H1 (cell line): ENCODE measurements at regions not wholly inside any gene's neighbourhood (a gene's known extent, or its start where the extent isn't known, plus 50 kb on each side); places are given as distances from the start of the nearest gene placed in this dataset.

ENCODE experiments used
- CTCF ChIA-PET: fragments of 300-600 bp; sonication (Branson Sonifier 250); formaldehyde crosslinking; loops from one replicate; lab custom pipeline; 2021; ENCODE audit not compliant: partially characterized antibody; lab: Charles Lee
- POLR2A ChIA-PET: fragments of 300-600 bp; sonication (Branson Sonifier 250); formaldehyde crosslinking; loops from one replicate; lab custom pipeline; 2021; ENCODE audit warnings: inconsistent platforms; ENCODE audit not compliant: partially characterized antibody; lab: Charles Lee
- DNase-seq, 2 experiments: peaks; one replicate each; pipeline versions ENCODE4 v3.0.0 to v3.0.0-alpha.2; 2010 to 2022; ENCODE audit warnings: low spot score in 2 of 2, low read depth in 1 of 2, mixed read lengths in 1 of 2
- FAIRE-seq: peaks from 2 replicates; lab custom pipeline; 2011; peaks lifted over from hg19 to GRCh38; lab: Jason Lieb, UNC
- H2AFZ ChIP-seq: 2 replicates; pipeline ENCODE4 v1.8.1; 2012; ENCODE audit warnings: low read length, inconsistent platforms
- H2AK5ac ChIP-seq: 2 replicates; pipeline ENCODE4 v1.6.1; 2013; ENCODE audit warnings: low read depth, low read length
- H2BK120ac ChIP-seq: replicated peaks from 2 replicates; pipeline ENCODE3; 2013; ENCODE audit warnings: low read depth, low read length, inconsistent platforms
- H2BK12ac ChIP-seq: 2 replicates; pipeline ENCODE4 v1.6.1; 2013; ENCODE audit warnings: low read depth, low read length
- H2BK15ac ChIP-seq: 2 replicates; pipeline ENCODE4 v1.6.1; 2013; ENCODE audit warnings: low read length
- H2BK20ac ChIP-seq: 2 replicates; pipeline ENCODE4 v1.6.1; 2013; ENCODE audit warnings: low read length
- H2BK5ac ChIP-seq: 2 replicates; pipeline ENCODE4 v1.6.1; 2013; ENCODE audit warnings: low read depth, low read length
- H3K14ac ChIP-seq: 2 replicates; pipeline ENCODE4 v1.6.1; 2013; ENCODE audit warnings: inconsistent platforms; ENCODE audit not compliant: insufficient read length
- H3K18ac ChIP-seq: 2 replicates; pipeline ENCODE4 v1.6.1; 2013; ENCODE audit warnings: low read length; ENCODE audit errors: extremely low read depth
- H3K23ac ChIP-seq: 2 replicates; pipeline ENCODE4 v1.6.1; 2013; ENCODE audit warnings: inconsistent platforms; ENCODE audit not compliant: insufficient read length
- H3K23me2 ChIP-seq: 2 replicates; pipeline ENCODE4 v1.6.1; 2013; ENCODE audit warnings: low read depth, low read length
- H3K27ac ChIP-seq: 2 replicates; pipeline ENCODE4 v1.6.1; 2011; ENCODE audit warnings: low read depth, low read length, inconsistent platforms
- H3K27me3 ChIP-seq, 4 experiments: replicated peaks in 1 of 4; 1 replicate in 1 of 4; 2 replicates in 3 of 4; pipeline versions ENCODE4 v1.6.1 to v1.8.1; 2011 to 2013; ENCODE audit warnings: low read length in 3 of 4, mild to moderate bottlenecking in 3 of 4, inconsistent platforms in 2 of 4, mixed read lengths in 2 of 4, moderate library complexity in 1 of 4; ENCODE audit not compliant: control insufficient read depth in 3 of 4, insufficient read depth in 3 of 4; ENCODE audit errors: extremely low read depth in 1 of 4
- H3K36me3 ChIP-seq, 4 experiments: 2 replicates each; pipeline versions ENCODE4 v1.6.1 to v1.8.1; 2011 to 2013; ENCODE audit warnings: mild to moderate bottlenecking in 4 of 4, low read length in 3 of 4, moderate library complexity in 2 of 4, control low read depth in 1 of 4, inconsistent platforms in 1 of 4; ENCODE audit not compliant: insufficient read depth in 4 of 4, control insufficient read depth in 2 of 4
- H3K4ac ChIP-seq: replicated peaks from 2 replicates; pipeline ENCODE3; 2013; ENCODE audit warnings: low read length, low read depth, mixed read lengths, inconsistent platforms; ENCODE audit not compliant: insufficient read length
- H3K4me1 ChIP-seq, 4 experiments: replicated peaks in 1 of 4; 1 replicate in 1 of 4; 2 replicates in 3 of 4; pipeline versions ENCODE4 v1.6.1 to v1.8.1; 2011 to 2013; ENCODE audit warnings: low read length in 3 of 4, inconsistent platforms in 2 of 4, mixed read lengths in 1 of 4; ENCODE audit not compliant: insufficient read depth in 4 of 4, control insufficient read depth in 3 of 4
- H3K4me2 ChIP-seq, 2 experiments: 2 replicates each; pipeline versions ENCODE4 v1.6.1 to v1.8.1; 2011 to 2013; ENCODE audit warnings: low read depth in 2 of 2, low read length in 2 of 2, control low read depth in 1 of 2, inconsistent platforms in 1 of 2, mild to moderate bottlenecking in 1 of 2; ENCODE audit not compliant: insufficient read depth in 1 of 2
- H3K4me3 ChIP-seq, 4 experiments: fragments of 200-600, 300-600 bp in 1 of 4; sonication (generic), shearing (Covaris generic), sonication (Bioruptor Twin) in 1 of 4; 2 replicates each; pipeline versions ENCODE4 v1.5.1 to v1.8.1; 2011 to 2016; ENCODE audit warnings: low read length in 4 of 4, low read depth in 3 of 4, control low read depth in 2 of 4, inconsistent platforms in 2 of 4, mild to moderate bottlenecking in 2 of 4, mixed read lengths in 1 of 4, moderate library complexity in 1 of 4; ENCODE audit not compliant: insufficient read depth in 2 of 4; ENCODE audit errors: extremely low read depth in 1 of 4
- H3K56ac ChIP-seq: replicated peaks from 2 replicates; pipeline ENCODE3; 2013; ENCODE audit warnings: low read depth, mild to moderate bottlenecking, mixed read lengths, low read length, inconsistent platforms; ENCODE audit not compliant: insufficient read length
- H3K79me1 ChIP-seq: 2 replicates; pipeline ENCODE4 v1.6.1; 2013; ENCODE audit warnings: low read depth, low read length, control low read depth
- H3K79me2 ChIP-seq, 2 experiments: 2 replicates each; pipeline versions ENCODE4 v1.6.1 to v1.8.1; 2012 to 2013; ENCODE audit warnings: low read length in 2 of 2, mild to moderate bottlenecking in 2 of 2, inconsistent platforms in 1 of 2; ENCODE audit not compliant: insufficient read depth in 2 of 2, control insufficient read depth in 1 of 2
- H3K9ac ChIP-seq, 4 experiments: replicated peaks in 1 of 4; 1 replicate in 1 of 4; 2 replicates in 3 of 4; pipeline versions ENCODE4 v1.6.1 to v1.8.1; 2011 to 2013; ENCODE audit warnings: low read depth in 3 of 4, low read length in 3 of 4, control low read depth in 2 of 4, mild to moderate bottlenecking in 2 of 4, moderate library complexity in 2 of 4, inconsistent platforms in 1 of 4; ENCODE audit errors: extremely low read depth in 1 of 4
- H3K9me3 ChIP-seq, 2 experiments: 2 replicates each; pipeline versions ENCODE4 v1.6.1 to v1.8.1; 2012 to 2013; ENCODE audit warnings: mild to moderate bottlenecking in 2 of 2, moderate library complexity in 2 of 2, control low read depth in 1 of 2, inconsistent platforms in 1 of 2, low read depth in 1 of 2, low read length in 1 of 2, mixed read lengths in 1 of 2; ENCODE audit not compliant: insufficient read depth in 2 of 2
- H4K20me1 ChIP-seq, 2 experiments: replicated peaks in 1 of 2; 2 replicates each; pipeline versions ENCODE3 to v1.8.1; 2011 to 2013; ENCODE audit warnings: inconsistent platforms in 2 of 2, low read length in 2 of 2, mild to moderate bottlenecking in 1 of 2; ENCODE audit not compliant: insufficient read depth in 2 of 2, control insufficient read depth in 1 of 2
- H4K5ac ChIP-seq: 2 replicates; pipeline ENCODE4 v1.6.1; 2013; ENCODE audit warnings: low read length, low read depth, mixed read lengths, inconsistent platforms; ENCODE audit not compliant: insufficient read length
- H4K8ac ChIP-seq: 2 replicates; pipeline ENCODE4 v1.8.0; 2013; ENCODE audit warnings: mild to moderate bottlenecking, moderate library complexity, low read length, inconsistent platforms; ENCODE audit not compliant: insufficient read depth; ENCODE audit errors: extremely low read depth
- H4K91ac ChIP-seq: replicated peaks from 2 replicates; pipeline ENCODE3; 2013; ENCODE audit warnings: low read length, mixed read lengths, inconsistent platforms; ENCODE audit not compliant: insufficient read length
- CHD1 ChIP-seq: IDR thresholded peaks from 2 replicates; pipeline ENCODE4 v1.6.1; 2012; ENCODE audit warnings: low read depth, low read length, improper control_type of control experiment
- EGR1 ChIP-seq: IDR thresholded peaks from 2 replicates; pipeline ENCODE4 v1.6.1; 2011; ENCODE audit warnings: low read depth, low read length, borderline replicate concordance
- EP300 ChIP-seq, 2 experiments: IDR thresholded peaks; 1 replicate in 1 of 2; 2 replicates in 1 of 2; pipeline ENCODE4 v1.6.1; 2011 to 2012; ENCODE audit warnings: low read depth in 2 of 2, low read length in 2 of 2, mild to moderate bottlenecking in 2 of 2, borderline replicate concordance in 1 of 2, inconsistent platforms in 1 of 2, moderate library complexity in 1 of 2
- HDAC2 ChIP-seq, 2 experiments: fragments of 300-600 bp in 1 of 2; sonication (generic) in 1 of 2; IDR thresholded peaks; 2 replicates each; pipeline ENCODE4 v1.6.1; 2011 to 2012; ENCODE audit warnings: low read depth in 2 of 2, low read length in 2 of 2, mild to moderate bottlenecking in 2 of 2, moderate library complexity in 2 of 2, borderline replicate concordance in 1 of 2, inconsistent platforms in 1 of 2
- JUN ChIP-seq: IDR thresholded peaks from 2 replicates; pipeline ENCODE4 v1.6.1; 2011; ENCODE audit warnings: low read depth, mild to moderate bottlenecking, improper control_type of control experiment, low read length
- KDM5A ChIP-seq: fragments of 200-600 bp; IDR thresholded peaks from 2 replicates; pipeline ENCODE4 v1.7.1; 2012; ENCODE audit warnings: mild to moderate bottlenecking, low read length, inconsistent platforms, mixed read lengths
- NRF1 ChIP-seq: IDR thresholded peaks from 2 replicates; pipeline ENCODE4 v1.6.1; 2011; ENCODE audit warnings: mild to moderate bottlenecking, low read depth, low read length, improper control_type of control experiment
- POU5F1 ChIP-seq: IDR thresholded peaks from 2 replicates; pipeline ENCODE4 v1.6.1; 2011; ENCODE audit warnings: low read depth, mild to moderate bottlenecking, low read length, moderate library complexity
- RXRA ChIP-seq: IDR thresholded peaks from 2 replicates; pipeline ENCODE4 v1.6.1; 2011; ENCODE audit warnings: low read depth, mild to moderate bottlenecking, low read length, moderate library complexity; ENCODE audit not compliant: insufficient read depth
- SIN3A ChIP-seq, 2 experiments: IDR thresholded peaks in 1 of 2; conservative IDR thresholded peaks in 1 of 2; 2 replicates each; pipeline ENCODE4 v1.6.1; 2011 to 2012; ENCODE audit warnings: low read length in 2 of 2, improper control_type of control experiment in 1 of 2, low read depth in 1 of 2, mild to moderate bottlenecking in 1 of 2
- SIX5 ChIP-seq: IDR thresholded peaks from 2 replicates; pipeline ENCODE4 v1.6.1; 2011; ENCODE audit warnings: mild to moderate bottlenecking, low read depth, low read length
- SP4 ChIP-seq: IDR thresholded peaks from 2 replicates; pipeline ENCODE4 v1.6.1; 2012; ENCODE audit warnings: low read length, inconsistent platforms
- SRF ChIP-seq: IDR thresholded peaks from 2 replicates; pipeline ENCODE4 v1.6.1; 2011; ENCODE audit warnings: mild to moderate bottlenecking, low read depth, low read length, moderate library complexity
- TAF7 ChIP-seq: optimal IDR thresholded peaks from 2 replicates; pipeline ENCODE3; 2011; ENCODE audit warnings: low read depth, mild to moderate bottlenecking, inconsistent platforms, low read length, moderate library complexity, borderline replicate concordance
- TCF12 ChIP-seq: IDR thresholded peaks from 2 replicates; pipeline ENCODE4 v1.6.1; 2011; ENCODE audit warnings: low read depth, mild to moderate bottlenecking, low read length
- TEAD4 ChIP-seq: IDR thresholded peaks from 2 replicates; pipeline ENCODE4 v1.6.1; 2012; ENCODE audit warnings: low read depth, low read length, inconsistent platforms, mixed read lengths
- WGBS, 2 experiments: shearing (Covaris generic) in 1 of 2; methylation state at CpG; one replicate each; pipeline versions ENCODE4 v1.1.6 to v1.1.7; 2013 to 2015; ENCODE audit warnings: low lambda C conversion rate in 2 of 2, mixed read lengths in 2 of 2, inconsistent platforms in 1 of 2, low coverage in 1 of 2, missing lambda C conversion rate in 1 of 2; ENCODE audit not compliant: insufficient replicate concordance in 2 of 2, insufficient coverage in 1 of 2, insufficient read length in 1 of 2; ENCODE audit errors: extremely low coverage in 1 of 2, missing lambda C conversion rate in 1 of 2; 5-methylcytosine and 5-hydroxymethylcytosine counted together

DNA sequence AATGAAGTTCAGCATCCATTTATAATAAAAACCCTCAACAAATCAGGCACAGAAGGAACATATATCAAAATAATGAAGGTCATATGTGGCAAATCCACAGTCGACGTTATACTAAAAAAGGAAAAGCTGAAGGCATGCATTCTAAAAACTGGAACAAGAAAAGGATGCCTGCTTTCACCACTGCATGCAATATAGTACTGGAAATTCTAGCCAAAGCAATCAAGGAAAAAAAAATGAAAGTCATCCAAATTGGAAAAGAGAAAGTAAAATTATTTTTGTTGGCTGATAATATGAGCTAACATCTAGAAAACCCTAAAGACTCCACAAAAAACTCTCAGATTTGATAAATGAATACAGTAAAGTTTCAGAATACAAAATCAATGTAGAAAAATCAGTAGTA, 1123.2 kb downstream of the TBL1XR1 start:
- H3K4me2 ChIP-seq, result no peak overlapping the region
- H4K91ac ChIP-seq, result no peak overlapping the region
- H3K27me3 ChIP-seq, result no peaks in the 10 kb centered on the region
- no peak overlapping the region for H2BK120ac ChIP-seq
- no peak overlapping the region for H4K8ac ChIP-seq
- H3K36me3 ChIP-seq, result no peaks in the 10 kb centered on the region
- no peak overlapping the region for H2BK5ac ChIP-seq
- no peaks in the 10 kb centered on the region for H3K79me2 ChIP-seq
- H3K79me1 ChIP-seq, result no peaks in the 10 kb centered on the region
- H3K18ac ChIP-seq, result no peak overlapping the region
- H3K9ac ChIP-seq, result no peak overlapping the region
- H4K5ac ChIP-seq, result no peak overlapping the region
- DNase-seq (no peak), FAIRE-seq (no peak)
- H3K14ac ChIP-seq, result no peak overlapping the region
- no peaks in the 10 kb centered on the region for H3K9me3 ChIP-seq
- H2BK15ac ChIP-seq, result no peak overlapping the region
- no peak overlapping the region for H3K4ac ChIP-seq
- H2AK5ac ChIP-seq, result no peak overlapping the region
- H3K4me3 ChIP-seq, result no peak overlapping the region
- H3K56ac ChIP-seq, result no peak overlapping the region
- H2AFZ ChIP-seq, result no peak overlapping the region
- POLR2A ChIA-PET, result no interaction called here
- 89% methylated on average over 2 of the region's 2 CpGs; no CpG with 5 or more reads in 1 of the 2 experiments for WGBS, 2 experiments
- no peak overlapping the region for H2BK12ac ChIP-seq
- no peak overlapping the region for H2BK20ac ChIP-seq
- H3K23me2 ChIP-seq, result no peaks in the 10 kb centered on the region
- CTCF ChIA-PET, result no interaction called here
- no peaks in the 10 kb centered on the region for H3K4me1 ChIP-seq
- no peaks in the 10 kb centered on the region for H4K20me1 ChIP-seq
- H3K23ac ChIP-seq, result no peak overlapping the region
- H3K27ac ChIP-seq, result no peak overlapping the region
- TF ChIP-seq TAF7 (no peak), POU5F1 (no peak), TCF12 (no peak), EP300 (IDR thresholded peaks at IDR 0.05; ENCODE audit: borderline replicate concordance in 1 of 2, low read depth in 2 of 2, low read length in 2 of 2) (no peak), JUN (no peak), SP4 (no peak), HDAC2 (IDR thresholded peaks at IDR 0.05; ENCODE audit: borderline replicate concordance in 1 of 2, low read depth in 2 of 2, low read length in 2 of 2) (no peak), RXRA (no peak), NRF1 (no peak), SIN3A (conservative IDR thresholded peaks at IDR 0.05 in 1 of 2, IDR thresholded peaks at IDR 0.05 in 1 of 2; ENCODE audit: low read depth in 1 of 2, low read length in 2 of 2) (no peak), SIX5 (no peak), KDM5A (no peak), EGR1 (no peak), SRF (no peak), TEAD4 (no peak), CHD1 (no peak)
